Fibroblast of pulmonary artery (primary cell): ENCODE measurements at regions not wholly inside any gene's neighbourhood (a gene's known extent, or its start where the extent isn't known, plus 50 kb on each side); places are given as distances from the start of the nearest gene placed in this dataset.

ENCODE experiments used
- DNase-seq: peaks from one replicate; pipeline ENCODE4 v3.0.0-alpha.2; 2010; ENCODE audit warnings: low read depth
- H3K4me3 ChIP-seq: replicated peaks from 2 replicates; pipeline ENCODE4 v1.5.1; 2011; ENCODE audit warnings: low read depth, mild to moderate bottlenecking, control low read depth, low read length, moderate library complexity
- CTCF ChIP-seq: IDR thresholded peaks from 2 replicates; pipeline ENCODE4 v1.5.1; 2011; ENCODE audit warnings: mild to moderate bottlenecking, control low read depth, low read length, inconsistent platforms; ENCODE audit errors: missing control alignments

DNA sequence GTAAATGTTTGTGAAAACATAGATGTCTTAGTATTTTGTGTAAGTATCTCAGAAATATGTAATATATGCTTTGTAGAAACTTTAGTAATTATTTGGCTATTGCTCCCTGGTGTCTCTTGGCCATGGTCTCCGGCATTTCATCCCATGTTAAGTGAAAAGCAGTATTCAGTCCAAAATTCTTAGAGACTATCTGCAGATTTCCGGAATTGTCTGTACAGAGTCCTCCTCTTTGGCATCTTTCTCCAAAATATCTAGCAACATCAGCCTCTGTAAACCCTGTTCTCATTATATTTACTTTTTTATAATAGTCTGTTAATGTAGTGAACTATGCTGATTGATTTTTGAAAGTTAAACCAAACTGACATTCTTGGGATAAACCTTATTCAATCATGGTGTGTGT is 352.7 kb downstream of the ARPP21 start:
- no peak for TF ChIP-seq CTCF
- DNase-seq = no peak
- no peak overlapping the region for H3K4me3 ChIP-seq

DNA sequence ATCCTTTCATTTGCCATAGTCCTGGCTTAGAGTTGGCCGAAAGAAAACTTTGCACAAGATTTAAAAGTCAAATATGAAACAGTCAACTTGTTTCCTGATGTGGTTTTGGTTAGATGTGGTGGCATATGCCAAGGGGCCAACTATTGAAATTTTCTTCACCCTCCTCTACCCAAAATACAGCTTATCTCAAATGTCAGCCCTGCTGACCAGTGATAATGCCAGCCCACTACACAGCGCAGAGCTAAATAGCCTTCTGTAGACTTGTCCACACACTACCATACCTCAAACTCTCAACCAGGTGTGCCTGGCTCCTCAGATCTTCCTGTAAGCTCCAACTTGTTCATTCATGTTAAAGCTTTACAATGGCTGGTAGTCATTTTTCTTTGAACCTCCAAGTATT is 368.5 kb upstream of the STAC start:
- DNase-seq = no peak
- no peak for TF ChIP-seq CTCF
- no peak overlapping the region for H3K4me3 ChIP-seq

DNA sequence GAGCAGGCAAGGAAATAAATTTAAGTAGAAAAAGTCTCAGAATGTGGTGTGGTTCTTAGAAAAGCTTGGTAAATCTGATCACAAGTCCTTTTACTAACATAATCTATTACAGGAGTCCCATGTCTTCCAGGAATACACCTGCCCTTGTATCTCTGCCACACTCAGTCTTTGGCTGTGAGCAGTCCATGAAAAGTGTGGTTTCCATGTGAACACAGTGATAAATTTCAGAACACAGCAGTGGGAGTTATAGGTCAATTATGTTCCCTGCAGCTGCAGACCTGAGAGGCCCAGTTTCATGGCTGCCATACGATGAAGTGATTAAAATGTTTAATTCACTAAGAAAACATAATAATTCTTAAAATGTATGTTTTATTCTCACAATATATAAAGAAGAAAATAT is 366.9 kb upstream of the STAC start:
- no peak for TF ChIP-seq CTCF
- H3K4me3 ChIP-seq = no peak overlapping the region

GRCh38 chr3:36025232-36025631 is 355.1 kb upstream of the STAC start:
- DNase-seq = no peak
- no peak overlapping the region for H3K4me3 ChIP-seq
- TF ChIP-seq CTCF = no peak

More for the DNA sequence above, 366.9 kb upstream of the STAC start:
- no peak for DNase-seq

- TF ChIP-seq CTCF = no peak
- DNase-seq = no peak
- H3K4me3 ChIP-seq = no peak overlapping the region
These were observed 347.9 kb upstream of the STAC start for GRCh38 chr3:36032180-36033047.

GRCh38 chr3:36058404-36059030 is 321.8 kb upstream of the STAC start:
- TF ChIP-seq CTCF = no peak
- DNase-seq = no peak

More at GRCh38 chr3:36058404-36059030, 321.8 kb upstream of the STAC start:
- no peak overlapping the region for H3K4me3 ChIP-seq
